NCI-H748 treated with DMSO at 0.1 percent for 48 hours (cell line): ENCODE measurements at regions not wholly inside any gene's neighbourhood (a gene's known extent, or its start where the extent isn't known, plus 50 kb on each side); places are given as distances from the start of the nearest gene placed in this dataset.

Experiments
- DNase-seq: peaks from one replicate; lab custom pipeline; 2025; lab: John Stamatoyannopoulos, UW

DNA sequence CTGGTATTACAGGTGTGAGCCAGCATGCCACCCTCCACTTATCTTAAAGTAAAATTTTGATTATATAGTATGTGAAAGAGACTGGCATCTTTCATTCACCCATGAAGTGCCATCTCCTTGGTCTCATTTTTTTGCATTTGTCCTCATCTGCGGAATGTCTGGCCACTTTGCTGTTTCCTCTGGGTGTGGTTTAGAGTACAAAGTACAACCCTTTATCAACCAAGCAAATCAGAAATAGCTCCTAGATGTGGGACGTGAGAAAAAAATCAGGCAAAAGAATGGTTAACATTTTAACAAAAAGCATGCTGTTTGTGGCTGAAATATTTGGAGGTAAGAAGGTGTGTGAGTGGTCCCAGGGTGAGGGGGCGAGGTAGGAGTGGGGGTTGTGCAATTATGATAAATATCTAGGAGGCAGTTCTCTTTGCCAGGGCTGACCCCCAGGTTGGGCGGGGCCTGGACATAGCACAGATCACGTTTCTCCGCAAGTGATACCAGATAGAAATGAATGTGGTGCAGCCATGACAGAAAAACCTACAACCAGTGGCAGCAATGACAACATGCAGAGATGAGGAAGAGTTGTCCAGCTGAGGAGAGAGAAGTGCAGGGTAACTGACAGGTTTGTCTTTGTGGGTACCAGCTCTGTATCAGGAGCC lies 115.8 kb upstream of the SERTAD2 start:
- DNase-seq, result no peak

DNA sequence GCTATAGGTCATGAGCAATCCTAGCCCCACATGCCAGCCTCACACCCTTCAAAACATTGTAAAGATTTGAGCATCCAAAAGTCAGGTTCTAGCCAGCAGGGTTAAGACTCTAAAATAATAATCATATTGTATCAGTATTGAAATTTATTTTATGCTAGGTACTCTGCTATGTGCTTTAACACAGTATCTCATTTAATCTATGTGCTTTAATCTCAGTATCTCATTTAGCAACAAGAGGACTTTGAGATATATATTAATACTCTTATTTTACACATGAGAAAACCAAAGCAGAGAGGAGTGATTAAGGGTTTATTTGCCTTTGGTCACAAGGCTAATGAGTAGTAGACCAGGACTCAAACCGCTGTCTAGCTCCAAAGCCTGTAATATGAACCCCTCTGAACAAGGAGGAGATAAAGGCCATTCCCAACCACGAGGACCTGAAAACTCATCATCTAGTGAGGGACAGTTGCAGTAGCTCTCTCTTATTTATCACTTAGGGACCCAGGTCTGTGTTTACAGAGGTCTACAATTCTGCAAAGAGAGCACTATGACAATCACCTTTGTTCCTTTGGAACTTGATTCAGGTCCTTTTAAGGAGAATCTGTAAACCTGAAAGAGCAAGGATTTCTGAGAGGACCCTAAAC lies 116.5 kb upstream of the SERTAD2 start:
- DNase-seq, result no peak

DNA sequence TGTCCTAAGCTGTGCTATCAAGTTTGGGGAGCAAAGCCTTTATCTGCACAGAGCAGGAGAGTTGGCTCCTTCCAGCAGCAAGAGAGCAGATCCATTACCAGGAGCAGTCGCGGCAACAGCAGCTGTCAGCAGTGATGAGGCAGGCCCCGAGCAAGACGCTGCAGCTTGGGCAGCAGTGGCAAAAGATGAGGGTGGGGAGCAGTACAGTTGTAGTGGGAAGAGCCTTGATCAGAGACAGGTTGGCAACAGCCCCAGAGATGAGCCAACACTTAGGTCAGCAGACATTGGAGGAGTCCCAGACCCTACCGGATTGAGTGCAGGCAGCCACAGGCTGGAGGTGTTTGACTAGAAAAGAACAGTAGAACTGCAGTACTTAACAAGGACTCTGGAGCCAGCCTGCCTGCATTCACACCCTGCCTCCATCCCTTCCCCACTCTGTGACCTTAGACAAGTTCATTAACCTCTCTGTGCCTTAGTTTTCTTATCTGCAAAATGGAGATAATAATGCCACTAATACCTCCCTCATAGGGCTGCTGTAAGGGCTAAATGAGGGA lies 117.1 kb upstream of the SERTAD2 start:
- no peak for DNase-seq

DNA sequence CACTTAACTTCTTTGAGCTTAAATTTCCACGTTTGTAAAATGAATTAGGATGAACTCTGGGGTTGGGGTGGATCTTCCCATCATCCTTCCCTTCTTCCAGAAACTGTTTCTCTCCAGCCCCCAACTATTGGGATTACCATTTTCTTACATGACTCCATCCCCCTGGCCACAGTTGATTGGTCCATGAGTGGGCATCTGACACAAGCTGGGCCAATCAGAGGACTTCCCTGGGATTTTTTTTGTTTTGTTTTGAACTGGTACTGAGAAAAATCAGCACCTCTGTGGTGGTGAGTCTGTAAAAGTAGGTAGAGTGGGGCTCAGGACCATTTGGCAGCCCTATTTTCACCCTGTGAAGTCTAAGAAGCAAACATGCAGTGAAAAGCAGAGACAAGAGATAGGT lies 118.0 kb upstream of the SERTAD2 start:
- DNase-seq, result no peak

DNA sequence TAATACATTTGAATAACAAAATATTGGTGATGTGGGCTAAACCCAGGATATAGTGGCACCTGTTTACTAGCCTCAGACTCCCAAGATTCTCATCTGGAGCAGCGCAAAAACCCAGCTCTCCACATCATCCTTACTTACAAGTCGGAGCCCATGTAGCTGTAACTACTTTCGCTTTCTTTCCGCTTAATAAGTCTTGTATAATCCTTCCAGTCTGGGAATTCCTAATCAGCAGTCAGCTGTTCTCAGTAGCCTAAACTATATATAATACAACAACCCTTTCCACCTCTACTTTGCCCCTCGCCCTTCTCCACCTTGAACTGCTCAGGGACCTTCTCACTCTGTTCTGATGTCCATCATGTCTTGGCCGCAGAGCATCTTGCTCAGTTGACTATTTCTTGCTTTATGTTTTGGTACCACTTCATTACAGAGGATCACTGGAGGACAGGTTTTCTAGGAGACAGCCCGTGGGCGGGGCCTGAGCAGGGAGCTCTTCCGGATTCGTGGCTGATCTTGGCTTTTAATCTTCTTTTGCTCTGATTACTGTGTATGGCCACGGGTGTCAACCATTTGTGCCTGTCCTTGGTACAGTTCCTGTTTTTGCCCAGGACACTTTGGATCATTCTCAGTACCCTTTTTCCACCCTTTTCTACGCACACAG lies 119.9 kb upstream of the SERTAD2 start:
- DNase-seq, result no peak

DNA sequence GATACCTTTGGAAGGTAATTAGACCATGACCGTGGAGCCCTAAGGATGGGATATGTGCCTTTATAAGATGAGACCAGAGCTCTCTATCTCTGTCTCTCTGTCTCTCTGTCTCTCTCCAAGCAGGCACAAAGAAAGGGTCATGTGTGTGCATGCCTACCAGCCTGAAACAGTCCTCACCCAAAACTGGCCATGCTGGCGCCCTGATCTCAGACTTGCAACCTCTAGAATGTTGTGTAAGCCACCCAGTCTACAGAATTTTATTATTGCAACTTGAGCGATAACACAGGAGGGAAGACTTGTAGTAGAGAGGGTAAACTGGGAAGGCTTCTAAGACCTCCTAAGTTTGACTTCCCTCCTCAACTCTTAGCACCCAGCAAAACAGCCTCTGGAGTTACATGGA lies 124.1 kb upstream of the SERTAD2 start:
- DNase-seq, result no peak

DNA sequence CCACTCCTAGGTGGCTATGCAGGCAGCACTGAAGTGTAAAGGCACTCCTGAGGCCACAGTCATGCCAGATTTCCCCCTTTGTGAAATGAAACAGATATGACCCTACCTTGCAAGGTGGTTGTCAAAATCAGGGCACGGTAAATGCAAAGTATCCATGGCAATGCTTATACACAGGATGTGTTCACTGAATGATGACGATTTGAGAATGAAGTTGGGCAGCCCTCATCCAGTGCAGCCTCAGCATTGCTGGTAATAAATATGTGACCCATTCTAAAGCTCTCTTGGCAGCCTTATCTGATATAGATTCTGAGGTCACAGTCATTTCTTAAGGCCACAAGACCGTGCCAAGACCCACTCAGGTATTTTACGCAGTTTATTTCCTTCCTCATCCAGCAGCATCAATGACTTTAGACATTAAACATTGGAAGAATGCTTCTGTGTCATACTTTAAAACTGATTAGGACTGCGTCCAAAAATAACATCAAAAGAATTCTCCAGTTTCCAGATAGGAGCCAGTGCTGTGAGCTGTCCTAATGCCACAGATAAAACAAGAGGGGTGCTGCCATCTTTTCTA lies 125.5 kb upstream of the SERTAD2 start:
- no peak for DNase-seq

DNA sequence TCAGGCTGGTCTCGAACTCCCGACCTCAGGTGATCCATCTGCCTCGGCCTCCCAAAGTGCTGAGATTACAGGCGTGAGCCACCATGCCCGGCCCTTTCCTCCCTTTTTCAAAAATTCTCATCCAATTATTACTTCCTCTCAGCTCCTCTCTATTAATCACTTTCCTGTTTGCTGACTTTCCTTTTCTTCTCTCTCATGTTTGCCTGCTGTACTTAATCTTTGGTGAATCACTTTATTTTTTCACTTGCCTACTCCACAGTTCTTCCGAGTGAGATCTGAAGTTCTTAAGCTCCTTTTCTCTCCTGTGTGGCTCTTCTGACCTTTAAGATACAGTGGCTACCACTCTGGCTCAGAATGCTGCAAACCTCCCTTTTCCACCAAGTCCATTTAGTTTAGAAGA lies 126.3 kb upstream of the SERTAD2 start:
- DNase-seq, result no peak

DNA sequence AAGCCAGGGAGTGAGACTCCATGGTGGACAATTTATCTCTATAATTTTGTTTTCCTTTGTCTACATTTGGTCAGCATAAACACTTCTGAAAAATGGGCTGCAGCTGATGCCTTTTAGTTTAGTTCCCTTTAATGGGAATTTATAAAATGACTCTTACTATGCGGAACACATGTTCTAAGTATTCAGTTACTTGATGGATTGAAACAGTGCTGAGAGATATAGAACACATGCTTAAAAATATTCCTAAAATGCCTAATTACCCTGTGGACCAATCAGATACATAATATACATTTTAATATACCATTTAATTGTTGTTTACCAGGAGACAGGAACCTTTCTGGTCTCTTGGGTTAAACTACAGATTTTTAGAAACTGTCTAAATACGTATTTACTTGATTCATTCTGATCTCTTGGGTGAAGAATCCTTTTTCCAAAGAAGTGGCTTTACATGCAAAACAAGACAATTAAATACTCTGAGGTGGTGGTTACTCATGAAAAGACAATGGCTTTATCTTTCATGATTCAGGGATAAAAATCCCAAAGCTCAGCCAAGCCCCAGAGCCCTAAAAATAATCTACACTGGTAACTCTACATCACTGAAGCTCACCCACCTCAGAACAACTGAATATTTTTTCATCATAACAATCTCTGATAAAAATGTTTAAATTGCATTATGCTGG lies 128.1 kb upstream of the SERTAD2 start:
- DNase-seq, result no peak

DNA sequence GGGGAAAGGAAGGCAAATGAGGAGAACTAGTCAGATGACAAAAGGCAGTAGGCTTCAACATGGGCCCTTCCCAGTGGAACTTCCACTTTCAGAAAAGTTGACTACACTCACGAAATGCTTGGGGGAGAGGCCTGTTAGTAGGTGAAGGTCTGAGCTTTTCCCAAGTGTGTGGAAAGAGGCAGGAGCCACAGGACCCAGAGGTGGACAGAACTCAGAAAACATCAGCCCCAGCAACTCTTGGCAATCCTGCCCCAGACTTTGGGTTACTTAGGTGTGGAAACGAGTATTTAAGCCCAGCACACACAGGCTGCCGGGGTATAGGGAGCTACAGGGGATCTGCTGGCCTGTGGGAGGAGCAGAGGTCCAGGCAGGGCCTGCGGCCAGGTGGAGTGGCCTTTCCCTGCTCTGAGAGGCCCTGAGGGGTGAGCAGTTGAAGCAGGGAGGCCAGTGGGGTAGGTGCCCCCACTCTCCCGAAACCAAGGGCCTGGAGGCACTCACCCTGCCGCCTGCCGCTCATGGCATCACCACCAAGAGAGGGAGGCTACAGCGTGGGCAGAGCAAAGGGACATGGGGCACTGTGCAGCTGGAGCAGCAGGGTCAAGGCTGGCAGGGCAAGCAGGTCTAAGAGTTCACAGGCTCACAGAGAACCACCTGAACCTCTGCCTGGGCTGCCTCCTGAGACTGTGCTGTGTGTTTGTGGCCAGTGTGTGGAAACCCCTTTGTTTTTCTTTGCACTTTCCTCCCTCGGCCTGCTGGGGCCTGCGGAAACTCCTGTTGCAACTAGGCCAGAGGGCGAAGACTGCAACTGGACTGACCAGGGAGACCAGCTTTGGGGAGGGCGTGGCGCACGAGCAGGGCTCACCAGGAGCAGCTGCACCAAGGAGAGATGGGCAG lies 130.7 kb upstream of the SERTAD2 start:
- DNase-seq, result no peak

DNA sequence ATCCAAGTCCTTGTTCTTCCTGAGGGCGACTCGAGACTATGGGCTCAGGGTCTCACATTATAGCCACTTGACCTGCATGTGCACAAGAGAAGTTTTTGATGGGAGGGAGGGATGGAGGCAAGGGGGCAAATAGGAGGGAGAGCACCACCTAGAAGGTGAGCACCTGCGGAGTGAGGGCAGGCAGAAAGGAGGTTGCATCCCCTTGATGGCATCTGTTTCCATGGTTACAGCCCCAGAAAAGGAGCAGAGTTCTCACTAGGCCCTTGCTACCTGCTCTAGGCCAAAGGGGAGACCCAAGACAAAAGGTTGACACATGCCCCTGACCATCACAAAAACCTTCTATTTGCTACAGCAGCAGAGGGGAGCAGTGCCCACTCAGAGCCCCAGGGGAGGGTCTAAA lies 131.5 kb upstream of the SERTAD2 start:
- DNase-seq, result no peak

DNA sequence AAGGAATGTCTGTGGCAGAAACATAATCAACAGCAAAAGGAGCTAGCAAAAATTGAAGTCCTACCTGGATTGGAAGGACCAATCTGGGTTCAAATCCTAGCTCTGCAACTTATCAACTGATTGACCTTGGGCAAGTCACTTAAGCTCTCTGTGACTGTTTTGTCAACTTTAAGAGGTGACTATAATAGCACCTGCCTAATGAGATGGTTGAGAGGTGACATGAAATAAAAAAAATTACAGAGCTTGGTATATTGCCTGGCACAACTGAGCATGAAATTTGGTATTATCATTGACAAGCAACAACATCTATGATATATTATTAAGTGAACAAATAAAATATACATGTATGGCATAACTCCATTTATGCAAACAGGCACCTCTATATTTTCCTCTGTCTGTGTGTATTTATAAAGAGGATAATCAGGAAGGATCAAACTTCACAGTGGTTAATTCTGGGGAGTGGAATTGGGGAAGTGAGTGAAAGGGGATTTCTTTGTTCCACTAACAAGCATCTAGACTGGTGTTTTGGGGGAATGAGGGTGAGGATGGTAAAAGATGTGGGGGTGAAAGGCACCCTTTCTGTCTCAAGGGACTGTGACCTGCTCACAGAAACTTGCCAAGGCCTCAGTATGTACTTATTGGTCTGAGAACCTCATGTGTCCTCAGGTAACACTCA lies 132.8 kb upstream of the SERTAD2 start:
- DNase-seq, result no peak

DNA sequence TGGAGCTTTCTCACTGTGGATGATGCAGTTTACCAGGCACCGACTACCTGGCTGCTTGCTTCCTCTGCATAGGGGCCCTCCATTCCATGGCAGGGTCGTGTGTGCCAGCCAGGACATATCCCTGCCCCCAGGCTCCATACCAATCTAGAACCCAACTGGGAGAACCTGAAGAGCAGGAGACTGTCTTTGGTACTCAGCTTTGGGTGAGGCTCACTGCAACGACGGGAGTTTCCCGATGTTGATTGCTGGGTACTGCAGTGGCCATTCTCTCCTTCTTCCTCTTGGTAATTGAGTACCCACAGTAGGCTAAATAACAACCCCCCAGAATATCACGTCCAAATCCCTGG lies 133.3 kb upstream of the SERTAD2 start:
- no peak for DNase-seq

DNA sequence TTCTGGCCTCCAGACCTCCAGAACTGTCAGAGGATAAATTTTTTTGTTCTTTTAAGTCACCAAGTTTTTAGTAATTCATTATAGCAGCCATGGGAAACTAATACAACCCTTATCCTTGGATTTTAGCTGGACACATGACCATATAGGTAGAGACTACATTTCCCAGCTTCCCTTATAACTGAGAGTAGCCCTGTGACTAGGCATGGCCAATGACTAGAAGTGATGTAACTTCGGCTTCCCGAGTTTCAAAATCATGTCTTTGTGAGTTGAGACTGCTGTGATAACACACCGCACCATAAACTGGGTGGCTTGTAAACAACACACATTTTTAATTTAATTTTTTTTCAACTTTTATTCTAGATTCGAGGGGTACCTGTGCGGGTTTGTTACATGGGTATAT lies 134.0 kb upstream of the SERTAD2 start:
- DNase-seq, result no peak

DNA sequence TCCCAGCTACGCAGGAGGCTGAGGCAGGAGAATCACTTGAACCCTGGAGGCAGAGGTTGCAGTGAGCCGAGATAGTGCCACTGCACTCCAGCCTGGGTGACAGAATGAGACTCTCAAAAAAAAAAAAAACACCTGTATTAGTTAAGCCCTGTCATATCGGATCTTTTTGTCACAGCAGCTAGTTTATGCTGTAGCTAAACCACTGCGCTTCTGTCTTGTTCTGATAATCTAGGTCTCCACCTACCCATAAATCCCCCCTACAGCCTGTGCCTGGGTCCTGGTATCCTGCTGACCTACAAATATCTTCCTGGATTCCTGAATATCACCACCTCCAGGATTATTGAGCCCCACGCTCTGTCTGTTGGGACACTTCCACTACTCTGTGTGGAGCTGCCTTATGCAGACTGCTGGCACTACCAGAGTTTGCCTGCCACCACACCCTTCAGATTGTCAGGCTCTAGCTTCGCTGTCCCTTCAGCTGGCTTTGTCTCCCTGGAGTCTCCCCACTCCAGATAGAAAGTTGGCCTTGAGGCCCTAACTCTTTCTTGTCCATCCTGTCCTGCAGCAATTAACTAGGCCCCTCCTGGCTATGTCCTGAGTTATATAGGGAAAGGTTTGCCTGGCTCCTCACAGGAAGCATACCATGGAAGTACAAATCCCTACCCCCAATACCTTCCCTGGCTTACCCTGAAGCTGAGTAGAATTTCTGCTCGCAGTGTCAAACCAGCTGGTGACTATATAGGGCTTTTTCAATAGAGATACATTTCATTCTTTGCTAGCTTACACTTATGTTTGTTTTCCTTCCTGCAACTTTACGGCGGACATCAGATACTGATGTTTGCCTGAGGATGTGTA lies 136.0 kb upstream of the SERTAD2 start:
- no peak for DNase-seq

DNA sequence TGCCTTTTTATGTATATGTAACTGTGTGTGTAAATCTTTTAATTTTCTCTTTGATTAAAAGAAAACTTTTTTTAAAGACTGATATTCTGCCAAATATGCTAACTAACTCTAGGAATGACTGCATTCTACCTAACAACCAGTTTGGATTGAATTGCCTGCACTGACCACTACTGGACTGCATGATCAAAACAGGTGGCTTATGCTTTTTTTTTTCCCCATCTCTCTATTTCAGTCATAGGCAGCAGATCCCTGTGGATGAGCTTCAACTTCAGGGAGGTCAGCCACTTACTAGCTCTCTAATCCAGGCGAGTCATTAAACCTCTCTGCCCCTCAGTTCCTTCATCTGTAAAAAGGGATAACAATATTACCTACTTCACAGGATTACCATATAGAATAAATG lies 138.6 kb upstream of the SERTAD2 start:
- no peak for DNase-seq

DNA sequence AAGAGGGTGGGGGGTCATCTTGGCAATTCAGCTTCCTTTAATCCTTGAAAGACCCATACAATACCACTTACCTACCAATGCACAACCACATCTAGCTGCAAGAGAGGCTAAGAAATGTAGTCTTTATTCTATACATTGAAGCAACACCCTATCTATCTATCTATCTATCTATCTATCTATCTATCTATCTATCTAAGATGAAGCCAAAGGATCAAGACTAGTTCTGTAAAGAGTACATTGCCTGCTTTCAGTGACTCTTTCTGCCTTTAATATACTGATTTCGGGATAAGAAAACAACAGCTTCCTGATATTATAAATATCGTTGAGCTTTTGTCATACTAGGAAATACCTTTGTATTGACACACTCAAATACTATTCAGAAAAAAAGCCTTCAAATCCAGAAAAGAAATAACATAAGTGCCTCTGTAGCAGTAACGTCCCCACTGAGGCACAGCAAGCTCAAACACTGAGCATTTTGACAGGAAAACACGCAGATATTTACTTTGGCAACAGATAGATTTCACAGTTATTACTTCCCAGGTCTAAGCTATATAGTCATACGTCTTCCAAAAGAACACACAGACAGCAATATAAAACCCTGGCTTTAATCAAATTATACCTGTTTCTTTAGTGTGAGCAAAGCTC lies 139.4 kb upstream of the SERTAD2 start:
- DNase-seq, result no peak

DNA sequence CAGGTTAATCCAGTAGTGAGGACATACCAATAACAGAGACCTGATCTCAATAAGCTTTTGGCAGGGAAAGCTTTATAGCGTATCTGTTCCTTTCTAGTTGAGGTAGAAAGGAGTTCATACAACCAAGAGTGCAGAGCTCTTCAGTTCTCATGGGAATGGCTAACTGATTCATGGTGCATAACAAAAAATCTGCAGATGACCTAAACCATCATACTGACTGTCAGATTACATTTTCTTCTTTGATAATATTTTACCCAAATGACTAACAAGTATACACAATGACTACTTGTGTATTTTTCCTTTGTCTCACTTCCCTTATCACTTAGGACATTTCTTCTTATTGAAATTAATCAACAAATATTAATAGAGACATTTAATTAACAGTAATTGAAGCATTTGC lies 140.0 kb upstream of the SERTAD2 start:
- DNase-seq, result no peak

DNA sequence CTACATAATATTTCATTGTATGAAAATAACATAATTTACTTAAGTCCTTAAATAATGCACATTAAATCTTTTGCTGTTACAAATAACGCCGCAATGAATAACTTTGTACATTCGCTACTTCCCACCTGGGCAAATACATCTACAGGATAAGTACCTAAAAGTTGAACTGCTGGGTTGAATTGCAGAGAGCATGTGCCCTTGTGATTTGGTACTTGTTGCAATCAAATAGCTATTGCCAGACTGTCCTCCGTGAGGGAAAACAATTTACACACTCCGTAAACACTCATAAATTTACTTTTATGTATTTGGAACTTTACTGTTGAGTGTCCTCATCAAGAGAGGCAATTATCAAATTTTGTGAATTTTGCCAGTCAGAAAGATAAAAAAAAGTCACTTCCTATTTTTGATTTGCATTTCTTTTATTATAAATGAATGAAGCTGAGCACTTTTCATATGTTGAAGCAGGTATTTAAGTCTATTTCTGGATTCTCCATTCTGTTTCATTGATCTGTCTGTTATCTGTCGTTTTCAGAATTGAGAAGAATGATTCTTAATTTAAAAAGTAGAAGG lies 140.8 kb upstream of the SERTAD2 start:
- DNase-seq, result no peak
